HG03039 (cell line): ENCODE measurements at regions not wholly inside any gene's neighbourhood (a gene's known extent, or its start where the extent isn't known, plus 50 kb on each side); places are given as distances from the start of the nearest gene placed in this dataset.

Experiments
- ATAC-seq: cut with Tn5 transposase; IDR thresholded peaks from one replicate; pipeline ENCODE4 v1.9.1; 2021; ENCODE audit warnings: mild to moderate bottlenecking, moderate library complexity; ENCODE audit not compliant: unreplicated experiment

- no peak for ATAC-seq
Measured at GRCh38 chr3:124091716-124092115, 99.8 kb upstream of the ROPN1 start.

GRCh38 chr3:124092811-124093210 lies 100.9 kb upstream of the ROPN1 start:
- no peak for ATAC-seq

GRCh38 chr3:124094496-124094895 lies 102.6 kb upstream of the ROPN1 start:
- no peak for ATAC-seq

- no peak for ATAC-seq
Measured at GRCh38 chr3:124097362-124098131, 105.6 kb upstream of the ROPN1 start.

- ATAC-seq = no peak
Measured at GRCh38 chr3:124101643-124102042, 109.7 kb upstream of the ROPN1 start.

GRCh38 chr3:124107104-124107890 lies 115.4 kb upstream of the ROPN1 start:
- no peak for ATAC-seq

GRCh38 chr3:124108446-124108845 lies 116.5 kb upstream of the ROPN1 start:
- ATAC-seq = no peak

GRCh38 chr3:124113485-124113884 lies 121.6 kb upstream of the ROPN1 start:
- ATAC-seq = no peak

GRCh38 chr3:124115279-124115678 lies 123.4 kb upstream of the ROPN1 start:
- ATAC-seq = no peak

GRCh38 chr3:124115956-124116355 lies 124.0 kb upstream of the ROPN1 start:
- no peak for ATAC-seq

GRCh38 chr3:124116906-124117305 lies 125.0 kb upstream of the ROPN1 start:
- ATAC-seq = no peak

GRCh38 chr3:124117486-124117885 lies 125.6 kb upstream of the ROPN1 start:
- ATAC-seq = no peak

GRCh38 chr3:124118397-124118796 lies 126.5 kb upstream of the ROPN1 start:
- ATAC-seq = no peak

- no peak for ATAC-seq
Measured at GRCh38 chr3:124119056-124119716, 127.3 kb upstream of the ROPN1 start.

GRCh38 chr3:124121379-124122312 lies 129.7 kb upstream of the ROPN1 start:
- no peak for ATAC-seq

- ATAC-seq = no peak
Measured at GRCh38 chr3:124125315-124125714, 133.4 kb upstream of the ROPN1 start.

- no peak for ATAC-seq
Measured at GRCh38 chr3:124126436-124127023, 134.6 kb upstream of the ROPN1 start.

- ATAC-seq = no peak
Measured at GRCh38 chr3:124131158-124131557, 139.2 kb upstream of the ROPN1 start.

- ATAC-seq = no peak
Measured at GRCh38 chr3:124131580-124131979, 139.7 kb upstream of the ROPN1 start.

- no peak for ATAC-seq
Measured at GRCh38 chr3:124132813-124133212, 140.9 kb upstream of the ROPN1 start.
